Right lobe of liver (tissue), 6 donors: ENCODE measurements at regions not wholly inside any gene's neighbourhood (a gene's known extent, or its start where the extent isn't known, plus 50 kb on each side); places are given as distances from the start of the nearest gene placed in this dataset.
"Not testable (repeated sequence)": the region's sequence is repeated elsewhere in the genome, so short reads cannot be mapped to it uniquely, and the experiment has no call there.

Experiments
- ATAC-seq, 4 donors: fragments of 200-7000 bp; cut with Tn5 transposase; one replicate each; pipeline ENCODE4 v1.9.1; 2020; ENCODE audit warnings: mild to moderate bottlenecking in 4 of 4, moderate library complexity in 4 of 4
- DNase-seq, 3 donors: peaks; one replicate each; pipeline ENCODE4 v3.0.0-alpha.2; 2020
- H3K27ac ChIP-seq, 3 donors: fragments of 200-600 bp; one replicate each; pipeline ENCODE4 v1.8.0; 2022
- H3K27me3 ChIP-seq, 2 donors: fragments of 200-600 bp; one replicate each; pipeline ENCODE4 v1.8.0; 2022
- H3K36me3 ChIP-seq, 4 donors: fragments of 200-600 bp; sonication (generic) in 1 of 4; one replicate each; pipeline versions ENCODE4 v1.5.1 to v1.8.0; 2017 to 2022; ENCODE audit warnings: control low read depth in 1 of 4
- H3K4me1 ChIP-seq, 4 donors: fragments of 200-600 bp; sonication (generic) in 1 of 4; one replicate each; pipeline versions ENCODE4 v1.5.1 to v1.8.0; 2017 to 2022; ENCODE audit warnings: control low read depth in 1 of 4
- H3K4me3 ChIP-seq, 3 donors: fragments of 200-600 bp; one replicate each; pipeline ENCODE4 v1.8.0; 2022
- H3K9me3 ChIP-seq, 4 donors: fragments of 200-600 bp; sonication (generic) in 1 of 4; one replicate each; pipeline versions ENCODE4 v1.5.1 to v1.8.0; 2017 to 2022; ENCODE audit warnings: control low read depth in 1 of 4
- POLR2A ChIP-seq: fragments of 450-650 bp; IDR thresholded peaks from one replicate; pipeline ENCODE4 v1.6.1; 2017; ENCODE audit warnings: antibody characterized with exemption, mild to moderate bottlenecking
- WGBS: methylation state at CpG from one replicate; pipeline ENCODE4 v1.1.6; 2018; ENCODE audit warnings: low coverage, low lambda C conversion rate; ENCODE audit not compliant: insufficient coverage; ENCODE audit errors: missing lambda C conversion rate; 5-methylcytosine and 5-hydroxymethylcytosine counted together
- intact Hi-C, 2 donors: fragments of 100-400 bp; cut with DNase I; formaldehyde crosslinking; loops; one replicate each; pipeline versions ENCODE4 v1.11.2 to v1.14.1; 2022
- TF ChIP-seq, protein P1 (sequence below), 4 donors: fragments of 200-600 bp in 3 of 4; fragments of 450-650 bp in 1 of 4; IDR thresholded peaks; one replicate each; pipeline versions ENCODE4 v1.5.1 to v1.8.0; 2016 to 2022; ENCODE audit warnings: antibody characterized with exemption in 4 of 4, mild to moderate bottlenecking in 2 of 4
- donor health status: DM: no; HTN: yes; CAD: no.
- donor health status: DM: no; HTN: no; CAD: no.
- donor health status: DM: no; HTN: no; CAD: no.
- donor health status: DM: no; HTN: yes; CAD: no.
- donor health status: DM: no; HTN: yes; CAD: no.

DNA sequence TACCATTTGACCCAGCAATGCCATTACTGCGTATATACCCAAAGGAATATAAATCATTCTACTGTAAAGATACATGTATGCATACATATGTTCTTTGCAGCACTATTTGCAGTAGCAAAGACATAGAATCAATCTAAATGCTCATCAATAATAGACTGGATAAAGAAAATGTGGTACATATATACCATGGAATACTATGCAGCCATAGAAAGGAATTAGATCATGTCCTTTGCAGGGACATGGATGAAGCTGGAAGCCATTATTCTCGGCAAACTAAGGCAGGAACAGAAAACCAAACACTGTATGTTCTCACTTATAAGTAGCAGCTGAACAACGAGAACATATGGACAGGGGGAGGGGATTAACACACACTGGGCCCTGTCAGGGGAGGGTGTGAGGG, 54.8 kb upstream of the ZNF30 start:
- H3K27ac ChIP-seq, H3K27me3 ChIP-seq, DNase-seq, H3K36me3 ChIP-seq, intact Hi-C loops, H3K4me1 ChIP-seq, ATAC-seq, H3K4me3 ChIP-seq, H3K9me3 ChIP-seq: not testable (repeated sequence)
- WGBS: 77% methylated on average over 3 of the region's 3 CpGs

DNA sequence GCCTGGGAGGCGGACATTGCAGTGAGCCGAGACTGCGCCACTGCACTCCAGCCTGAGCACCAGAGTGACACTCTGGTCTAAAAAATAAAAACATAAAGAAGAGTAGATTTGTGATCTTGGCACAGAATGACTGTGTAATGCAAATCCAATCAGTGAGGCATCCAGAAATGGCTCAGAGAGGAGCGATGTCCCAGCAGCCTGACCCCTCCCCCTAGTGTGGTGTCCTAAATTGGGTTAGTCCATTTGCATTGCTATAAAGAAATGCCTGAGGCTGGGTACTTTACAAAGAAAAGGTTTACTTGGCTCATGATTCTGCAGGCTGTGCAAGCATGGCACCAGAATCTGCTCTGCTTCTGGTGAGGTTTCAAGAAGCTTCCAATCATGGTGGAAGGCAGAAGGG, 59.1 kb upstream of the ZNF30 start:
- Histone ChIP-seq H3K36me3 (no peaks in the 10 kb centered on the region), H3K9me3 (no peaks in the 10 kb centered on the region), H3K27ac (no peak overlapping the region), H3K4me1 (no peaks in the 10 kb centered on the region), H3K27me3 (no peaks in the 10 kb centered on the region), H3K4me3 (no peak overlapping the region)
- WGBS: 91% methylated on average over 4 of the region's 4 CpGs
- DNase-seq: no peak
- no peak for TF ChIP-seq POLR2A
- TF ChIP-seq, protein P1, sequence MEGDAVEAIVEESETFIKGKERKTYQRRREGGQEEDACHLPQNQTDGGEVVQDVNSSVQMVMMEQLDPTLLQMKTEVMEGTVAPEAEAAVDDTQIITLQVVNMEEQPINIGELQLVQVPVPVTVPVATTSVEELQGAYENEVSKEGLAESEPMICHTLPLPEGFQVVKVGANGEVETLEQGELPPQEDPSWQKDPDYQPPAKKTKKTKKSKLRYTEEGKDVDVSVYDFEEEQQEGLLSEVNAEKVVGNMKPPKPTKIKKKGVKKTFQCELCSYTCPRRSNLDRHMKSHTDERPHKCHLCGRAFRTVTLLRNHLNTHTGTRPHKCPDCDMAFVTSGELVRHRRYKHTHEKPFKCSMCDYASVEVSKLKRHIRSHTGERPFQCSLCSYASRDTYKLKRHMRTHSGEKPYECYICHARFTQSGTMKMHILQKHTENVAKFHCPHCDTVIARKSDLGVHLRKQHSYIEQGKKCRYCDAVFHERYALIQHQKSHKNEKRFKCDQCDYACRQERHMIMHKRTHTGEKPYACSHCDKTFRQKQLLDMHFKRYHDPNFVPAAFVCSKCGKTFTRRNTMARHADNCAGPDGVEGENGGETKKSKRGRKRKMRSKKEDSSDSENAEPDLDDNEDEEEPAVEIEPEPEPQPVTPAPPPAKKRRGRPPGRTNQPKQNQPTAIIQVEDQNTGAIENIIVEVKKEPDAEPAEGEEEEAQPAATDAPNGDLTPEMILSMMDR (IDR thresholded peaks at IDR 0.05): no peak
- intact Hi-C loops: no loop called here
- ATAC-seq: no peak

DNA sequence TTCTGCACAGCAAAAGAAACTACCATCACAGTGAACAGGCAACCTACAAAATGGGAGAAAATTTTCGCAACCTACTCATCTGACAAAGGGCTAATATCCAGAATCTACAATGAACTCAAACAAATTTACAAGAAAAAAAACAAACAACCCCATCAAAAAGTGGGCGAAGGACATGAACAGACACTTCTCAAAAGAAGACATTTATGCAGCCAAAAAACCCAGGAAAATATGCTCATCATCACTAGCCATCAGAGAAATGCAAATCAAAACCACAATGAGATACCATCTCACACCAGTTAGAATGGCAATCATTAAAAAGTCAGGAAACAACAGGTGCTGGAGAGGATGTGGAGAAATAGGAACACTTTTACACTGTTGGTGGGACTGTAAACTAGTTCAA, 61.5 kb upstream of the ZNF30 start:
- H3K27ac ChIP-seq, H3K4me3 ChIP-seq, DNase-seq, intact Hi-C loops, ATAC-seq, H3K9me3 ChIP-seq, H3K27me3 ChIP-seq, H3K36me3 ChIP-seq, H3K4me1 ChIP-seq: not testable (repeated sequence)
- 0% methylated on average over 1 of the region's 2 CpGs for WGBS

DNA sequence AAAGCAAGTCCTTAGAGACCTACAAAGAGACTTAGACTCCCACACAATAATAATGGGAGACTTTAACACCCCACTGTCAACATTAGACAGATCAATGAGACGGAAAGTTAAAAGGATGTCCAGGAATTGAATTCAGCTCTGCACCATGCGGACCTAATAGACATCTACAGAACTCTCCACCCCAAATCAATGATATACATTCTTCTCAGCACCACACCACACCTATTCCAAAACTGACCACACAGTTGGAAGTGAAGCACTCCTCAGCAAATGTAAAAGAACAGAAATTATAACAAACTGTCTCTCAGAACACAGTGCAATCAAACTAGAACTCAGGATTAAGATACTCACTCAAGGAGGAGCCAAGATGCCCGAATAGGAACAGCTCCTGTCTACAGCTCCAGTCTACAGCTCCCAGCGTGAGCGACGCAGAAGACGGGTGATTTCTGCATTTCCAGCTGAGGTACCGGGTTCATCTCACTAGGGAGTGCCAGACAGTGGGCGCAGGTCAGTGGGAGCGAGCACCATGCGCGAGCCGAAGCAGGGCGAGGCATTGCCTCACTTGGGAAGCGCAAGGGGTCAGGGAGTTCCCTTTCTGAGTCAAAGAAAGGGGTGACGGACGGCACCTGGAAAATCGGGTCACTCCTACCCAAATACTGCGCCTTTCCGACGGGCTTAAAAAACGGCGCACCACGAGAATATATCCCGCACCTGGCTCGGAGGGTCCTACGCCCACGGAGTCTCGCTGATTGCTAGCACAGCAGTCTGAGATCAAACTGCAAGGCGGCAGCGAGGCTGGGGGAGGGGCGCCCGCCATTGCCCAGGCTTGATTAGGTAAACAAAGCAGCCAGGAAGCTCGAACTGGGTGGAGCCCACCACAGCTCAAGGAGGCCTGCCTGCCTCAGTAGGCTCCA, 66.6 kb upstream of the ZNF30 start:
- not testable (repeated sequence) for ATAC-seq, H3K27ac ChIP-seq
- WGBS: 11% methylated on average over 8 of the region's 34 CpGs

DNA sequence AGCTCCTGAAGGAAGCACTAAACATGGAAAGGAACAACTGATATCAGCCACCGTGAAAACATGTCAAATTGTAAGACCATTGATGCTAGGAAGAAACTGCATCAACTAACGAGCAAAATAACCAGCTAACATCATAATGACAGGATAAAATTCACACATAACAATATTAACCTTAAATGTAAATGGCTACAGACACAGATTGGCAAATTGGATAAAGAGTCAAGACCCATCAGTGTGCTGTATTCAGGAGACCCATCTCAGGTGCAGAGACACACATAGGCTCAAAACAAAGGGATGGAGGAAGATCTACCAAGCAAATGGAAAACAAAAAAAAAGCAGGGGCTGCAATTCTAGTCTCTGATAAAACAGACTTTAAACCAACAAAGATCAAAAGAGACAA, 67.4 kb upstream of the ZNF30 start:
- DNase-seq, H3K36me3 ChIP-seq, H3K27ac ChIP-seq, H3K9me3 ChIP-seq, H3K4me3 ChIP-seq, H3K4me1 ChIP-seq, intact Hi-C loops, ATAC-seq, H3K27me3 ChIP-seq: not testable (repeated sequence)
- 44% methylated on average over 2 of the region's 2 CpGs for WGBS

More for the DNA sequence above, 66.6 kb upstream of the ZNF30 start:
- H3K27me3 ChIP-seq, H3K36me3 ChIP-seq, DNase-seq, intact Hi-C loops, H3K4me1 ChIP-seq, H3K9me3 ChIP-seq: not testable (repeated sequence)
- H3K4me3 ChIP-seq: peak overlapping the region in 1 of 3 donors; percentile 14

DNA sequence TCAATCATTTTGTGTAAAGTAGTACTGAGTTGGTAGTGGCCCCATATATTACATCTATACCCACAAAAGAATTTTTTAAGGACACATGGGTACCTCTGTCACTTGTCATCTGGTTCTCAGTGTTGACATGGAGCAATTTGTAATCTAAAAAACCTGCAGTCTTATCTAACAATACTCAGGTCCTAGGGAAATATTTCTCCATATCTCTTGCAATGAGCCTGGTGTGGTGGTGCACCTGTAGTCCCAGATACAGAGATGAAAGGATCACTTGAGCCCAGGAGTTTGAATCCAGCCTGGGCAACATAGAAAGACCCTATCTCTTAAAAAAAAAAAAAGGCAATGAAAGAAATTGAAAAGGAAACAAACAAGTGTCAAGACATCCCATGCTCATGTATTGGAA, 70.7 kb upstream of the ZNF30 start:
- intact Hi-C loops: no loop called here
- ATAC-seq (no peak), DNase-seq (no peak)
- Histone ChIP-seq H3K9me3 (no peaks in the 10 kb centered on the region), H3K27ac (no peak overlapping the region), H3K4me3 (no peak overlapping the region), H3K36me3 (no peaks in the 10 kb centered on the region), H3K27me3 (no peaks in the 10 kb centered on the region), H3K4me1 (no peaks in the 10 kb centered on the region)
- TF ChIP-seq POLR2A: no peak
- TF ChIP-seq, protein P1 (IDR thresholded peaks at IDR 0.05): no peak
